Limb (tissue), 2 donors: ENCODE measurements at regions not wholly inside any gene's neighbourhood (a gene's known extent, or its start where the extent isn't known, plus 50 kb on each side); places are given as distances from the start of the nearest gene placed in this dataset.

Source experiments
- DNase-seq, 2 donors: peaks; one replicate each; pipeline ENCODE4 v3.0.0-alpha.2; 2016; ENCODE audit errors: extremely low spot score in 2 of 2

GRCh38 chr2:42877936-42878335 lies 85.6 kb upstream of the HAAO start:
- DNase-seq, result no peak

GRCh38 chr2:42877511-42877910 lies 85.1 kb upstream of the HAAO start:
- DNase-seq, result no peak

GRCh38 chr2:42876326-42876751 lies 84.0 kb upstream of the HAAO start:
- peak in 1 of 2 donors; percentile 70 for DNase-seq

GRCh38 chr2:42875880-42876279 lies 83.5 kb upstream of the HAAO start:
- no peak for DNase-seq

GRCh38 chr2:42874949-42875801 lies 82.8 kb upstream of the HAAO start:
- no peak for DNase-seq

GRCh38 chr2:42872721-42873120 lies 80.3 kb upstream of the HAAO start:
- peak in 1 of 2 donors; percentile 72 for DNase-seq

GRCh38 chr2:42871372-42871771 lies 79.0 kb upstream of the HAAO start:
- DNase-seq, result no peak

GRCh38 chr2:42868874-42869273 lies 76.5 kb upstream of the HAAO start:
- DNase-seq, result no peak

- DNase-seq, result no peak
These were observed 75.7 kb upstream of the HAAO start for GRCh38 chr2:42868096-42868495.

GRCh38 chr2:42867093-42868065 lies 75.0 kb upstream of the HAAO start:
- DNase-seq, result no peak

- DNase-seq, result no peak
These were observed 73.8 kb upstream of the HAAO start for GRCh38 chr2:42865884-42866881.

- no peak for DNase-seq
These were observed 72.4 kb upstream of the HAAO start for GRCh38 chr2:42864641-42865280.

- DNase-seq, result no peak
These were observed 71.8 kb upstream of the HAAO start for GRCh38 chr2:42864222-42864621.

GRCh38 chr2:42863751-42864150 lies 71.4 kb upstream of the HAAO start:
- no peak for DNase-seq

GRCh38 chr2:42863320-42863719 lies 70.9 kb upstream of the HAAO start:
- no peak for DNase-seq

- no peak for DNase-seq
These were observed 70.3 kb upstream of the HAAO start for GRCh38 chr2:42862669-42863185.

- DNase-seq, result no peak
These were observed 68.9 kb upstream of the HAAO start for GRCh38 chr2:42861321-42861720.

GRCh38 chr2:42860319-42861094 lies 68.1 kb upstream of the HAAO start:
- no peak for DNase-seq

GRCh38 chr2:42859791-42860190 lies 67.4 kb upstream of the HAAO start:
- DNase-seq, result no peak
